ENCODE measurements at regions not wholly inside any gene's neighbourhood (a gene's known extent, or its start where the extent isn't known, plus 50 kb on each side); places are given as distances from the start of the nearest gene placed in this dataset.
"Not testable (repeated sequence)": the region's sequence is repeated elsewhere in the genome, so short reads cannot be mapped to it uniquely, and the experiment has no call there.

- no peak for DNase-seq (ENCODE audit: low read depth in 3 of 3)
Measured at GRCh38 chr9:111744363-111744762, 50.4 kb downstream of the SHOC1 start.

GRCh38 chr9:111743275-111743674 is 51.5 kb downstream of the SHOC1 start:
- peak in 2 of 3 experiments; percentile 12 to 26 for DNase-seq (ENCODE audit: low read depth in 3 of 3)

- no peak for DNase-seq (ENCODE audit: low read depth in 3 of 3)
Measured at GRCh38 chr9:111740739-111741138, 54.0 kb downstream of the SHOC1 start.

- DNase-seq (ENCODE audit: low read depth in 3 of 3), result no peak
Measured at GRCh38 chr9:111736714-111737113, 58.0 kb downstream of the SHOC1 start.

GRCh38 chr9:111735344-111735743 is 59.4 kb downstream of the SHOC1 start:
- not testable (repeated sequence) for DNase-seq (ENCODE audit: low read depth in 3 of 3)

DNA sequence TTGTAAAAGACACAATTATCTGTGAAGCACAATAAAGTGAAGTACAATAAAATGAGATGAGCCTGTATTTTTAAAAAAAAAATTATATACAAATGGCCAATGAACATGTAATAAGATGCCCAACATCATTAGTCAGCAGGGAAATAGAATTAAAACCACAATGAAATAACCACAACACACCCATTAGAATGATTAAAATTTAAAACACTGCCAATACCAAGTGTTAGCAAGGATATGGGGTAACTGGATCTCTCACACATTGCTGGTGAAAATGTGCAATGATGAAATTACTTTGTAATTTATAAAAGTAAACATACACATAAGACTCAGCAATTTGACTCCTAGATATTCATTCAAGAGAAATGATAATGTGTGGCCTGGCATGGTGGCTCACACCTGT is 62.8 kb downstream of the SHOC1 start:
- DNase-seq (ENCODE audit: low read depth in 3 of 3), result no peak

- no peak for DNase-seq (ENCODE audit: low read depth in 3 of 3)
Measured at GRCh38 chr9:111730937-111731567, 63.7 kb downstream of the SHOC1 start.

- DNase-seq (ENCODE audit: low read depth in 3 of 3), result no peak
Measured at GRCh38 chr9:111728617-111729366, 65.9 kb downstream of the SHOC1 start.

GRCh38 chr9:111728143-111728542 is 66.6 kb downstream of the SHOC1 start:
- DNase-seq (ENCODE audit: low read depth in 3 of 3), result no peak

GRCh38 chr9:111726949-111727348 is 65.5 kb downstream of the GNG10 start:
- DNase-seq (ENCODE audit: low read depth in 3 of 3), result no peak

GRCh38 chr9:111720174-111720573 is 58.8 kb downstream of the GNG10 start:
- no peak for DNase-seq (ENCODE audit: low read depth in 3 of 3)
